SK-N-SH treated with all-trans-retinoic acid at 6 μM for 48 hours (cell line): ENCODE measurements at regions not wholly inside any gene's neighbourhood (a gene's known extent, or its start where the extent isn't known, plus 50 kb on each side); places are given as distances from the start of the nearest gene placed in this dataset.

Experiments
- ATAC-seq: fragments of 200-7000 bp; cut with Tn5 transposase; 3 replicates; pipeline ENCODE4 v1.9.1; 2020; ENCODE audit warnings: mild to moderate bottlenecking, moderate library complexity
- ARNTL ChIP-seq: fragments of 450-650 bp; formaldehyde crosslinking; IDR thresholded peaks from 2 replicates; pipeline ENCODE4 v1.5.0; 2020; ENCODE audit warnings: low read depth, mild to moderate bottlenecking, moderate library complexity, borderline replicate concordance
- BACH2 ChIP-seq: fragments of 250-450 bp; sonication (Bioruptor Pico); IDR thresholded peaks from 2 replicates; pipeline ENCODE4 v1.9.0; 2021; ENCODE audit warnings: mild to moderate bottlenecking, borderline replicate concordance
- CSDC2 ChIP-seq: fragments of 250-450 bp; sonication (Bioruptor Pico); IDR thresholded peaks from 2 replicates; pipeline ENCODE4 v1.5.0; 2020; ENCODE audit warnings: mild to moderate bottlenecking, moderate library complexity
- ESRRG ChIP-seq: fragments of 250-450 bp; sonication (Bioruptor Pico); IDR thresholded peaks from 2 replicates; pipeline ENCODE4 v1.6.1; 2021; ENCODE audit warnings: mild to moderate bottlenecking
- GLIS3 ChIP-seq: fragments of 250-450 bp; sonication (Bioruptor Pico); IDR thresholded peaks from 2 replicates; pipeline ENCODE4 v1.5.0; 2020; ENCODE audit warnings: mild to moderate bottlenecking, moderate library complexity
- ISL1 ChIP-seq: fragments of 250-450 bp; sonication (Bioruptor Pico); IDR thresholded peaks from 2 replicates; pipeline ENCODE4 v2.1.2; 2022; ENCODE audit warnings: mild to moderate bottlenecking, moderate library complexity
- OSR1 ChIP-seq: fragments of 250-450 bp; sonication (Bioruptor Pico); IDR thresholded peaks from 2 replicates; pipeline ENCODE4 v1.8.0; 2022; ENCODE audit warnings: moderate library complexity, mild to moderate bottlenecking, inconsistent platforms
- RARB ChIP-seq: fragments of 250-450 bp; sonication (Bioruptor Pico); IDR thresholded peaks from 2 replicates; pipeline ENCODE4 v1.8.0; 2021; ENCODE audit warnings: mild to moderate bottlenecking, moderate library complexity
- SNAI2 ChIP-seq: fragments of 250-450 bp; sonication (Bioruptor Pico); IDR thresholded peaks from 2 replicates; pipeline ENCODE4 v1.5.0; 2020; ENCODE audit warnings: mild to moderate bottlenecking, moderate library complexity
- TCF4 ChIP-seq: fragments of 250-450 bp; sonication (Bioruptor Pico); IDR thresholded peaks from 2 replicates; pipeline ENCODE4 v1.8.0; 2021; ENCODE audit warnings: mild to moderate bottlenecking, moderate library complexity, borderline replicate concordance
- TOX ChIP-seq: fragments of 250-450 bp; sonication (Bioruptor Pico); IDR thresholded peaks from 2 replicates; pipeline ENCODE4 v1.8.0; 2021; ENCODE audit warnings: mild to moderate bottlenecking, moderate library complexity, borderline replicate concordance
- ZC3H10 ChIP-seq: fragments of 250-450 bp; sonication (Bioruptor Pico); IDR thresholded peaks from 2 replicates; pipeline ENCODE4 v1.5.1; 2021; ENCODE audit warnings: mild to moderate bottlenecking, moderate library complexity
- ZFP3 ChIP-seq: fragments of 250-450 bp; sonication (Bioruptor Pico); IDR thresholded peaks from 2 replicates; pipeline ENCODE4 v1.5.0; 2020; ENCODE audit warnings: mild to moderate bottlenecking, moderate library complexity
- ZFP30 ChIP-seq: fragments of 450-650 bp; formaldehyde crosslinking; IDR thresholded peaks from 2 replicates; pipeline ENCODE4 v1.5.0; 2022; ENCODE audit warnings: mild to moderate bottlenecking, moderate library complexity
- ZNF565 ChIP-seq: fragments of 450-650 bp; formaldehyde crosslinking; conservative IDR thresholded peaks from 2 replicates; pipeline ENCODE4 v1.5.0; 2020; ENCODE audit warnings: low read depth, mild to moderate bottlenecking, moderate library complexity
- ZNF70 ChIP-seq: fragments of 450-650 bp; formaldehyde crosslinking; IDR thresholded peaks from 2 replicates; pipeline ENCODE4 v1.5.0; 2020; ENCODE audit warnings: mild to moderate bottlenecking, moderate library complexity
- ZNF8 ChIP-seq: fragments of 450-650 bp; formaldehyde crosslinking; IDR thresholded peaks from 2 replicates; pipeline ENCODE4 v1.5.0; 2020; ENCODE audit warnings: mild to moderate bottlenecking, moderate library complexity
- TF ChIP-seq, protein P1 (sequence below): fragments of 250-450 bp; sonication (Bioruptor Pico); IDR thresholded peaks from 2 replicates; pipeline ENCODE4 v1.5.0; 2020; ENCODE audit warnings: mild to moderate bottlenecking, moderate library complexity
- TF ChIP-seq, protein P2 (sequence below): fragments of 250-450 bp; sonication (Bioruptor Pico); IDR thresholded peaks from 2 replicates; pipeline ENCODE4 v1.5.1; 2021; ENCODE audit warnings: mild to moderate bottlenecking, moderate library complexity
- TF ChIP-seq, protein P3 (sequence below): fragments of 250-450 bp; sonication (Bioruptor Pico); IDR thresholded peaks from 2 replicates; pipeline ENCODE4 v1.5.1; 2020; ENCODE audit warnings: low read depth, mild to moderate bottlenecking, moderate library complexity
- TF ChIP-seq, protein P4 (sequence below): fragments of 250-450 bp; sonication (Bioruptor Pico); IDR thresholded peaks from 2 replicates; pipeline ENCODE4 v1.8.0; 2021; ENCODE audit warnings: low read depth, mild to moderate bottlenecking, moderate library complexity, borderline replicate concordance
- TF ChIP-seq, protein P5 (sequence below): fragments of 250-450 bp; sonication (Bioruptor Pico); IDR thresholded peaks from 2 replicates; pipeline ENCODE4 v1.8.0; 2020; ENCODE audit warnings: mild to moderate bottlenecking, moderate library complexity, borderline replicate concordance

DNA sequence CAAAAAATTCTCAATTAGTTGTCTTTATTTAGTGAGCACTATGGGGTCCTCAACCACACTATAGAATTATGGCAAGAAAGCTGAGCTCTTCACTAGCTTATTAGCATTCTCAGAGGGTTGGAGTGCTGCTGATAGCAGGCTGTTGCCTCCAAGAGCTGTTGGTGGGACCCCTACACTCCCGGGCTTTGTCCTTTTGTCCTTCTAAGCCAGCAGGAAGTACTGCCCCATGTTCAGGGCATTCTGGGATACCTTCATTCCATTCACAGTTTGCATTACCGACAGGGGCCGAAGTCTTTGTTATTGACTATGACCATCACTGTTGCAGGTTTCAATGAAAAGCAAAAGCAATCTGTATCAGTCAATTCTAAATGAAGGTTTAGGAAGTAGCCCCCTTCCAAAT is 89.5 kb upstream of the OTX2 start:
- TF ChIP-seq, protein P1, sequence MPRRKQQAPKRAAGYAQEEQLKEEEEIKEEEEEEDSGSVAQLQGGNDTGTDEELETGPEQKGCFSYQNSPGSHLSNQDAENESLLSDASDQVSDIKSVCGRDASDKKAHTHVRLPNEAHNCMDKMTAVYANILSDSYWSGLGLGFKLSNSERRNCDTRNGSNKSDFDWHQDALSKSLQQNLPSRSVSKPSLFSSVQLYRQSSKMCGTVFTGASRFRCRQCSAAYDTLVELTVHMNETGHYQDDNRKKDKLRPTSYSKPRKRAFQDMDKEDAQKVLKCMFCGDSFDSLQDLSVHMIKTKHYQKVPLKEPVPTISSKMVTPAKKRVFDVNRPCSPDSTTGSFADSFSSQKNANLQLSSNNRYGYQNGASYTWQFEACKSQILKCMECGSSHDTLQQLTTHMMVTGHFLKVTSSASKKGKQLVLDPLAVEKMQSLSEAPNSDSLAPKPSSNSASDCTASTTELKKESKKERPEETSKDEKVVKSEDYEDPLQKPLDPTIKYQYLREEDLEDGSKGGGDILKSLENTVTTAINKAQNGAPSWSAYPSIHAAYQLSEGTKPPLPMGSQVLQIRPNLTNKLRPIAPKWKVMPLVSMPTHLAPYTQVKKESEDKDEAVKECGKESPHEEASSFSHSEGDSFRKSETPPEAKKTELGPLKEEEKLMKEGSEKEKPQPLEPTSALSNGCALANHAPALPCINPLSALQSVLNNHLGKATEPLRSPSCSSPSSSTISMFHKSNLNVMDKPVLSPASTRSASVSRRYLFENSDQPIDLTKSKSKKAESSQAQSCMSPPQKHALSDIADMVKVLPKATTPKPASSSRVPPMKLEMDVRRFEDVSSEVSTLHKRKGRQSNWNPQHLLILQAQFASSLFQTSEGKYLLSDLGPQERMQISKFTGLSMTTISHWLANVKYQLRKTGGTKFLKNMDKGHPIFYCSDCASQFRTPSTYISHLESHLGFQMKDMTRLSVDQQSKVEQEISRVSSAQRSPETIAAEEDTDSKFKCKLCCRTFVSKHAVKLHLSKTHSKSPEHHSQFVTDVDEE (CRISPR knock-in tag), result no peak
- no peak for TF ChIP-seq ARNTL (CRISPR knock-in tag)
- TF ChIP-seq, protein P2, sequence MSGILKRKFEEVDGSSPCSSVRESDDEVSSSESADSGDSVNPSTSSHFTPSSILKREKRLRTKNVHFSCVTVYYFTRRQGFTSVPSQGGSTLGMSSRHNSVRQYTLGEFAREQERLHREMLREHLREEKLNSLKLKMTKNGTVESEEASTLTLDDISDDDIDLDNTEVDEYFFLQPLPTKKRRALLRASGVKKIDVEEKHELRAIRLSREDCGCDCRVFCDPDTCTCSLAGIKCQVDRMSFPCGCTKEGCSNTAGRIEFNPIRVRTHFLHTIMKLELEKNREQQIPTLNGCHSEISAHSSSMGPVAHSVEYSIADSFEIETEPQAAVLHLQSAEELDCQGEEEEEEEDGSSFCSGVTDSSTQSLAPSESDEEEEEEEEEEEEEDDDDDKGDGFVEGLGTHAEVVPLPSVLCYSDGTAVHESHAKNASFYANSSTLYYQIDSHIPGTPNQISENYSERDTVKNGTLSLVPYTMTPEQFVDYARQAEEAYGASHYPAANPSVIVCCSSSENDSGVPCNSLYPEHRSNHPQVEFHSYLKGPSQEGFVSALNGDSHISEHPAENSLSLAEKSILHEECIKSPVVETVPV, result no peak
- TF ChIP-seq, protein P3, sequence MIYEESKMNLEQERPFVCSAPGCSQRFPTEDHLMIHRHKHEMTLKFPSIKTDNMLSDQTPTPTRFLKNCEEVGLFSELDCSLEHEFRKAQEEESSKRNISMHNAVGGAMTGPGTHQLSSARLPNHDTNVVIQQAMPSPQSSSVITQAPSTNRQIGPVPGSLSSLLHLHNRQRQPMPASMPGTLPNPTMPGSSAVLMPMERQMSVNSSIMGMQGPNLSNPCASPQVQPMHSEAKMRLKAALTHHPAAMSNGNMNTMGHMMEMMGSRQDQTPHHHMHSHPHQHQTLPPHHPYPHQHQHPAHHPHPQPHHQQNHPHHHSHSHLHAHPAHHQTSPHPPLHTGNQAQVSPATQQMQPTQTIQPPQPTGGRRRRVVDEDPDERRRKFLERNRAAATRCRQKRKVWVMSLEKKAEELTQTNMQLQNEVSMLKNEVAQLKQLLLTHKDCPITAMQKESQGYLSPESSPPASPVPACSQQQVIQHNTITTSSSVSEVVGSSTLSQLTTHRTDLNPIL (CRISPR knock-in tag), result no peak
- no peak for TF ChIP-seq ZFP30 (CRISPR knock-in tag)
- TF ChIP-seq SNAI2, result no peak
- TF ChIP-seq OSR1 (CRISPR knock-in tag), result no peak
- TF ChIP-seq ZNF565, result no peak
- TF ChIP-seq RARB (CRISPR knock-in tag), result no peak
- TF ChIP-seq, protein P4, sequence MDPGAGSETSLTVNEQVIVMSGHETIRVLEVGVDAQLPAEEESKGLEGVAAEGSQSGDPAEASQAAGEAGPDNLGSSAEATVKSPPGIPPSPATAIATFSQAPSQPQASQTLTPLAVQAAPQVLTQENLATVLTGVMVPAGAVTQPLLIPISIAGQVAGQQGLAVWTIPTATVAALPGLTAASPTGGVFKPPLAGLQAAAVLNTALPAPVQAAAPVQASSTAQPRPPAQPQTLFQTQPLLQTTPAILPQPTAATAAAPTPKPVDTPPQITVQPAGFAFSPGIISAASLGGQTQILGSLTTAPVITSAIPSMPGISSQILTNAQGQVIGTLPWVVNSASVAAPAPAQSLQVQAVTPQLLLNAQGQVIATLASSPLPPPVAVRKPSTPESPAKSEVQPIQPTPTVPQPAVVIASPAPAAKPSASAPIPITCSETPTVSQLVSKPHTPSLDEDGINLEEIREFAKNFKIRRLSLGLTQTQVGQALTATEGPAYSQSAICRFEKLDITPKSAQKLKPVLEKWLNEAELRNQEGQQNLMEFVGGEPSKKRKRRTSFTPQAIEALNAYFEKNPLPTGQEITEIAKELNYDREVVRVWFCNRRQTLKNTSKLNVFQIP (CRISPR knock-in tag), result no peak
- TF ChIP-seq TCF4 (CRISPR knock-in tag), result no peak
- TF ChIP-seq TOX, result no peak
- ATAC-seq, result no peak

DNA sequence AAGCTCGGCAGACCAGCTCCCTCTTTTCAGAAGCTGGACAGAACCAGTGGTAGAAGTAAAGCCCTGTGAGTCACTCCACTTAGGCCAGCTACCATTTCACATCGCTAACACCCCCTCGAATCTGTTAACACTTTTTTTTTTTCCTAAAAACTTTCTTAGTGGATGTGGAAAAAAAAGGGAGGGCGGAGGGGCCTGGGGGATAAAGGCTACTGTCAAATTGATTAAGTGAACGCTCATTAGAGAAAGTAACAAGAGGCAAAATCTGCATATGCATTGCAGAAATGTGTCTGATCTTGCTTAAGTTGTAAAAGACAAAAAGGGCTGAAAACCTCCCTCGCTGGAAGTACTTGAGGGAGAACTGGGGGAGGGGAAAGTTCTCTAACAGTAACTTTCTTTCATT is 86.6 kb upstream of the OTX2 start:
- ATAC-seq, result no peak
- TF ChIP-seq ISL1, result no peak
- no peak for TF ChIP-seq GLIS3
- TF ChIP-seq CSDC2 (CRISPR knock-in tag), result no peak
- TF ChIP-seq, protein P5, sequence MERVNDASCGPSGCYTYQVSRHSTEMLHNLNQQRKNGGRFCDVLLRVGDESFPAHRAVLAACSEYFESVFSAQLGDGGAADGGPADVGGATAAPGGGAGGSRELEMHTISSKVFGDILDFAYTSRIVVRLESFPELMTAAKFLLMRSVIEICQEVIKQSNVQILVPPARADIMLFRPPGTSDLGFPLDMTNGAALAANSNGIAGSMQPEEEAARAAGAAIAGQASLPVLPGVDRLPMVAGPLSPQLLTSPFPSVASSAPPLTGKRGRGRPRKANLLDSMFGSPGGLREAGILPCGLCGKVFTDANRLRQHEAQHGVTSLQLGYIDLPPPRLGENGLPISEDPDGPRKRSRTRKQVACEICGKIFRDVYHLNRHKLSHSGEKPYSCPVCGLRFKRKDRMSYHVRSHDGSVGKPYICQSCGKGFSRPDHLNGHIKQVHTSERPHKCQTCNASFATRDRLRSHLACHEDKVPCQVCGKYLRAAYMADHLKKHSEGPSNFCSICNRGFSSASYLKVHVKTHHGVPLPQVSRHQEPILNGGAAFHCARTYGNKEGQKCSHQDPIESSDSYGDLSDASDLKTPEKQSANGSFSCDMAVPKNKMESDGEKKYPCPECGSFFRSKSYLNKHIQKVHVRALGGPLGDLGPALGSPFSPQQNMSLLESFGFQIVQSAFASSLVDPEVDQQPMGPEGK, result no peak
- no peak for TF ChIP-seq RARB (CRISPR knock-in tag)
- TF ChIP-seq ESRRG (CRISPR knock-in tag), result no peak
- TF ChIP-seq ARNTL (CRISPR knock-in tag), result no peak
- no peak for TF ChIP-seq BACH2
- no peak for TF ChIP-seq ZFP3 (CRISPR knock-in tag)
- TF ChIP-seq ZNF8 (CRISPR knock-in tag), result no peak
- TF ChIP-seq, protein P1 (CRISPR knock-in tag), result no peak
- TF ChIP-seq TOX, result no peak
- TF ChIP-seq OSR1 (CRISPR knock-in tag), result no peak
- TF ChIP-seq ZNF565, result no peak
- TF ChIP-seq, protein P4 (CRISPR knock-in tag), result no peak
- TF ChIP-seq ZC3H10 (CRISPR knock-in tag), result no peak
- no peak for TF ChIP-seq SNAI2
- TF ChIP-seq, protein P3 (CRISPR knock-in tag), result no peak
- no peak for TF ChIP-seq ZFP30 (CRISPR knock-in tag)
- no peak for TF ChIP-seq ZNF70 (CRISPR knock-in tag)
